ENCODE measurements at regions not wholly inside any gene's neighbourhood (a gene's known extent, or its start where the extent isn't known, plus 50 kb on each side); places are given as distances from the start of the nearest gene placed in this dataset.

GRCh38 chr12:66902020-66902419 is 223.1 kb upstream of the GRIP1 start:
- Histone ChIP-seq H3K4me3 (no peak overlapping the region), H3K27ac (no peak overlapping the region), H3K4me1 (no peaks in the 10 kb centered on the region), H3K9me3 (no peaks in the 10 kb centered on the region), H3K27me3 (no peaks in the 10 kb centered on the region), H3K36me3 (replicated peaks in 1 of 2; ENCODE audit: insufficient read depth in 1 of 2, low read depth in 2 of 2) (no peaks in the 10 kb centered on the region)
- no peak for TF ChIP-seq CTCF (IDR thresholded peaks at IDR 0.05)
- intact Hi-C loops (cut with DNase I): no loop called here
- no peak for DNase-seq
- ATAC-seq: no peak

- H3K4me3 ChIP-seq: no peak overlapping the region
- TF ChIP-seq POLR2A (IDR thresholded peaks at IDR 0.05): no peak
- TF ChIP-seq CTCF (IDR thresholded peaks at IDR 0.05): no peak
- no peaks in the 10 kb centered on the region for H3K9me3 ChIP-seq
- H3K36me3 ChIP-seq (replicated peaks in 1 of 2; ENCODE audit: insufficient read depth in 1 of 2, low read depth in 2 of 2): no peaks in the 10 kb centered on the region
- WGBS, 2 donors: 19 to 25% methylated on average over 1 of the region's 1 CpG
- H3K27me3 ChIP-seq: no peaks in the 10 kb centered on the region
- H3K27ac ChIP-seq: no peak overlapping the region
- intact Hi-C loops (cut with DNase I): no loop called here
- ATAC-seq (no peak), DNase-seq (no peak)
- no peaks in the 10 kb centered on the region for H3K4me1 ChIP-seq
These were observed 225.0 kb upstream of the GRIP1 start for GRCh38 chr12:66903782-66904396.

GRCh38 chr12:66905201-66905600 is 226.3 kb upstream of the GRIP1 start:
- no peak for ATAC-seq
- H3K9me3 ChIP-seq: no peaks in the 10 kb centered on the region
- H3K27me3 ChIP-seq: no peaks in the 10 kb centered on the region
- intact Hi-C loops (cut with DNase I): no loop called here
- H3K4me3 ChIP-seq: no peak overlapping the region
- no peak overlapping the region for H3K27ac ChIP-seq
- no peaks in the 10 kb centered on the region for H3K4me1 ChIP-seq
- no peak for TF ChIP-seq CTCF (IDR thresholded peaks at IDR 0.05)
- no peak for TF ChIP-seq POLR2A (IDR thresholded peaks at IDR 0.05)
- H3K36me3 ChIP-seq (replicated peaks in 1 of 2; ENCODE audit: insufficient read depth in 1 of 2, low read depth in 2 of 2): no peaks in the 10 kb centered on the region
- no peak for DNase-seq

GRCh38 chr12:66910366-66910974 is 231.6 kb upstream of the GRIP1 start:
- no peak for ATAC-seq
- H3K27me3 ChIP-seq: no peaks in the 10 kb centered on the region
- H3K27ac ChIP-seq: no peak overlapping the region
- no peak overlapping the region for H3K4me3 ChIP-seq
- no peaks in the 10 kb centered on the region for H3K9me3 ChIP-seq
- no peaks in the 10 kb centered on the region for H3K4me1 ChIP-seq
- H3K36me3 ChIP-seq (replicated peaks in 1 of 2; ENCODE audit: insufficient read depth in 1 of 2, low read depth in 2 of 2): no peaks in the 10 kb centered on the region
- TF ChIP-seq CTCF (IDR thresholded peaks at IDR 0.05) (no peak), POLR2A (IDR thresholded peaks at IDR 0.05) (no peak)
- intact Hi-C loops (cut with DNase I): no loop called here
- 84 to 85% methylated on average over 7 of the region's 7 CpGs for WGBS, 2 donors
- no peak for DNase-seq

- Histone ChIP-seq H3K4me3 (no peak overlapping the region), H3K27ac (no peak overlapping the region), H3K27me3 (no peaks in the 10 kb centered on the region), H3K36me3 (replicated peaks in 1 of 2; ENCODE audit: insufficient read depth in 1 of 2, low read depth in 2 of 2) (no peaks in the 10 kb centered on the region), H3K9me3 (no peaks in the 10 kb centered on the region), H3K4me1 (no peaks in the 10 kb centered on the region)
- DNase-seq (no peak), ATAC-seq (no peak)
- WGBS, 2 donors: 88 to 92% methylated on average over 6 of the region's 6 CpGs
- TF ChIP-seq POLR2A (IDR thresholded peaks at IDR 0.05): no peak
- no peak for TF ChIP-seq CTCF (IDR thresholded peaks at IDR 0.05)
- intact Hi-C loops (cut with DNase I): no loop called here
These were observed 236.5 kb upstream of the GRIP1 start for GRCh38 chr12:66915306-66915904.
